ENCODE measurements at regions not wholly inside any gene's neighbourhood (a gene's known extent, or its start where the extent isn't known, plus 50 kb on each side); places are given as distances from the start of the nearest gene placed in this dataset.

GRCh38 chr5:115431116-115431515 is 113.5 kb downstream of the FEM1C start:
- no peak overlapping the region for H3K9ac ChIP-seq (ENCODE audit: insufficient read depth, low read depth, low read length)
- ChIA-PET POLR2A (no interaction called here), CTCF (ENCODE audit: low intra/inter-chr PET ratio, low total read pairs) (no interaction called here)
- TF ChIP-seq ZFP36L2 (CRISPR knock-in tag; IDR thresholded peaks at IDR 0.05) (no peak), MXI1 (IDR thresholded peaks at IDR 0.05; ENCODE audit: borderline replicate concordance, low read depth, low read length) (no peak), ISL2 (CRISPR knock-in tag; IDR thresholded peaks at IDR 0.05) (no peak)
- no peaks in the 10 kb centered on the region for H3K27me3 ChIP-seq (ENCODE audit: control insufficient read depth in 1 of 2, insufficient read depth in 2 of 2, low read length in 2 of 2)
- H3K4me3 ChIP-seq (replicated peaks in 1 of 3; ENCODE audit: insufficient read depth in 1 of 3, low read depth in 2 of 3, low read length in 3 of 3) = no peak overlapping the region
- in situ Hi-C loops (cut with HindIII; ENCODE audit: extremely low pct_ligation_motif_present, low pct_unique_long_range_greater_than_20kb) (no loop called here), intact Hi-C loops (cut with micrococcal nuclease; ENCODE audit: unreplicated experiment) (no loop called here)
- no peaks in the 10 kb centered on the region for H3K36me3 ChIP-seq (replicated peaks in 1 of 2; ENCODE audit: control insufficient read depth in 1 of 2, insufficient read depth in 2 of 2, low read length in 2 of 2)
- H2AFZ ChIP-seq (ENCODE audit: low read length) = no peak overlapping the region
- DNase-seq (ENCODE audit: low spot score) (no peak), FAIRE-seq (no peak), ATAC-seq (no peak)
- WGBS (ENCODE audit: low lambda C conversion rate) = 0% methylated on average over 1 of the region's 1 CpG
- H4K20me1 ChIP-seq (ENCODE audit: insufficient read depth, low read length) = no peaks in the 10 kb centered on the region
- H3K4me2 ChIP-seq (ENCODE audit: low read depth, low read length) = no peak overlapping the region
- no peak overlapping the region for H3K27ac ChIP-seq (ENCODE audit: extremely low read length, insufficient read depth, low read length)
- no peaks in the 10 kb centered on the region for H3K9me3 ChIP-seq (ENCODE audit: low read length)
- no TSS peak for BruUV-seq (replicated peaks)
- no peaks in the 10 kb centered on the region for H3K4me1 ChIP-seq (ENCODE audit: insufficient read depth, low read length)
- H3K79me2 ChIP-seq (ENCODE audit: insufficient read depth, low read length) = no peaks in the 10 kb centered on the region

GRCh38 chr5:115430374-115430773 is 114.2 kb downstream of the FEM1C start:
- POLR2A ChIA-PET = no interaction called here
- no peak for DNase-seq (ENCODE audit: low spot score)
- TF ChIP-seq CREB1 (IDR thresholded peaks at IDR 0.05) (no peak), CREB1 (CRISPR knock-in tag; IDR thresholded peaks at IDR 0.05) (no peak), PHF8 (CRISPR knock-in tag; IDR thresholded peaks at IDR 0.05) (no peak), HNRNPUL1 (IDR thresholded peaks at IDR 0.05; ENCODE audit: low read depth, low read length) (no peak), NCOA5 (CRISPR knock-in tag; IDR thresholded peaks at IDR 0.05) (no peak), ZNF703 (CRISPR knock-in tag; IDR thresholded peaks at IDR 0.05; ENCODE audit: borderline replicate concordance) (no peak), ZNF253 (CRISPR knock-in tag; IDR thresholded peaks at IDR 0.05; ENCODE audit: borderline replicate concordance) (no peak), ZMYM4 (CRISPR knock-in tag; IDR thresholded peaks at IDR 0.05) (no peak), ZNF878 (CRISPR knock-in tag; IDR thresholded peaks at IDR 0.05) (no peak), ZNF574 (CRISPR knock-in tag; IDR thresholded peaks at IDR 0.05) (no peak), ZNF639 (CRISPR knock-in tag; conservative IDR thresholded peaks at IDR 0.05) (no peak), TEF (CRISPR knock-in tag; IDR thresholded peaks at IDR 0.05) (no peak), ZNF629 (CRISPR knock-in tag; conservative IDR thresholded peaks at IDR 0.05) (no peak)

More at GRCh38 chr5:115430374-115430773, 114.2 kb downstream of the FEM1C start:
- Histone ChIP-seq H3K36me3 (replicated peaks in 1 of 2; ENCODE audit: control insufficient read depth in 1 of 2, insufficient read depth in 2 of 2, low read length in 2 of 2) (no peaks in the 10 kb centered on the region), H3K4me2 (ENCODE audit: low read depth, low read length) (no peak overlapping the region), H3K27me3 (ENCODE audit: control insufficient read depth in 1 of 2, insufficient read depth in 2 of 2, low read length in 2 of 2) (no peaks in the 10 kb centered on the region), H3K4me1 (ENCODE audit: insufficient read depth, low read length) (no peaks in the 10 kb centered on the region), H2AFZ (ENCODE audit: low read length) (no peak overlapping the region), H3K27ac (ENCODE audit: extremely low read length, insufficient read depth, low read length) (no peak overlapping the region), H3K4me3 (replicated peaks in 1 of 3; ENCODE audit: insufficient read depth in 1 of 3, low read depth in 2 of 3, low read length in 3 of 3) (no peak overlapping the region), H3K79me2 (ENCODE audit: insufficient read depth, low read length) (no peaks in the 10 kb centered on the region), H4K20me1 (ENCODE audit: insufficient read depth, low read length) (no peaks in the 10 kb centered on the region), H3K9me3 (ENCODE audit: low read length) (no peaks in the 10 kb centered on the region), H3K9ac (ENCODE audit: insufficient read depth, low read depth, low read length) (no peak overlapping the region)
- in situ Hi-C loops (cut with HindIII; ENCODE audit: extremely low pct_ligation_motif_present, low pct_unique_long_range_greater_than_20kb) = no loop called here
- FAIRE-seq (no peak), ATAC-seq (no peak)
- intact Hi-C loops (cut with micrococcal nuclease; ENCODE audit: unreplicated experiment) = no loop called here
- CTCF ChIA-PET (ENCODE audit: low intra/inter-chr PET ratio, low total read pairs) = no interaction called here
- 20% methylated on average over 2 of the region's 2 CpGs for WGBS (ENCODE audit: low lambda C conversion rate)
- BruUV-seq (replicated peaks) = no TSS peak
